ENCODE measurements at regions not wholly inside any gene's neighbourhood (a gene's known extent, or its start where the extent isn't known, plus 50 kb on each side); places are given as distances from the start of the nearest gene placed in this dataset.

DNA sequence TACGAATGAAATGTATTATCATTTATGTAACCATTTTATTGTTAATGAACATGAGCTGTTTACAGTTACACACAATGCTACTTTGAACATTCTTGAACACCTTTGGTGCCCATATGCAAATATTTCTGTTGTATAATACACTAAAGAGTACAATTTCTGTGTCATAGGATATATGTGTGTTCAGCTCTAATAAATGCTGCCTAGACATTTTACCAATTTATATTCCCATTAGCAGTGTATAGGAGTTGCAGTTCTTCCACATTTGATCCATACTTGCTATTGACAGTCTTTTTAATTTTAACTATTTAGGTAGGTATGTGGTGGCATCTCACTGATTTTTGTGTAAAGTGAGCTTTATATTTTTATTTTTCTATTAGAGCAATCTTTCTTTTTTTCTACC, 331.8 kb downstream of the ZIC1 start:
- TF ChIP-seq, protein P1, sequence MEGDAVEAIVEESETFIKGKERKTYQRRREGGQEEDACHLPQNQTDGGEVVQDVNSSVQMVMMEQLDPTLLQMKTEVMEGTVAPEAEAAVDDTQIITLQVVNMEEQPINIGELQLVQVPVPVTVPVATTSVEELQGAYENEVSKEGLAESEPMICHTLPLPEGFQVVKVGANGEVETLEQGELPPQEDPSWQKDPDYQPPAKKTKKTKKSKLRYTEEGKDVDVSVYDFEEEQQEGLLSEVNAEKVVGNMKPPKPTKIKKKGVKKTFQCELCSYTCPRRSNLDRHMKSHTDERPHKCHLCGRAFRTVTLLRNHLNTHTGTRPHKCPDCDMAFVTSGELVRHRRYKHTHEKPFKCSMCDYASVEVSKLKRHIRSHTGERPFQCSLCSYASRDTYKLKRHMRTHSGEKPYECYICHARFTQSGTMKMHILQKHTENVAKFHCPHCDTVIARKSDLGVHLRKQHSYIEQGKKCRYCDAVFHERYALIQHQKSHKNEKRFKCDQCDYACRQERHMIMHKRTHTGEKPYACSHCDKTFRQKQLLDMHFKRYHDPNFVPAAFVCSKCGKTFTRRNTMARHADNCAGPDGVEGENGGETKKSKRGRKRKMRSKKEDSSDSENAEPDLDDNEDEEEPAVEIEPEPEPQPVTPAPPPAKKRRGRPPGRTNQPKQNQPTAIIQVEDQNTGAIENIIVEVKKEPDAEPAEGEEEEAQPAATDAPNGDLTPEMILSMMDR (IDR thresholded peaks at IDR 0.05), result no peak
- TF ChIP-seq POLR2A (IDR thresholded peaks at IDR 0.05), result no peak
